Muscle of back (tissue), 3 donors: ENCODE measurements at regions not wholly inside any gene's neighbourhood (a gene's known extent, or its start where the extent isn't known, plus 50 kb on each side); places are given as distances from the start of the nearest gene placed in this dataset.
"Not testable (repeated sequence)": the region's sequence is repeated elsewhere in the genome, so short reads cannot be mapped to it uniquely, and the experiment has no call there.

Experiments
- DNase-seq, 3 donors: peaks; one replicate each; pipeline versions ENCODE4 v3.0.0 to v3.0.0-alpha.2; 2013

DNA sequence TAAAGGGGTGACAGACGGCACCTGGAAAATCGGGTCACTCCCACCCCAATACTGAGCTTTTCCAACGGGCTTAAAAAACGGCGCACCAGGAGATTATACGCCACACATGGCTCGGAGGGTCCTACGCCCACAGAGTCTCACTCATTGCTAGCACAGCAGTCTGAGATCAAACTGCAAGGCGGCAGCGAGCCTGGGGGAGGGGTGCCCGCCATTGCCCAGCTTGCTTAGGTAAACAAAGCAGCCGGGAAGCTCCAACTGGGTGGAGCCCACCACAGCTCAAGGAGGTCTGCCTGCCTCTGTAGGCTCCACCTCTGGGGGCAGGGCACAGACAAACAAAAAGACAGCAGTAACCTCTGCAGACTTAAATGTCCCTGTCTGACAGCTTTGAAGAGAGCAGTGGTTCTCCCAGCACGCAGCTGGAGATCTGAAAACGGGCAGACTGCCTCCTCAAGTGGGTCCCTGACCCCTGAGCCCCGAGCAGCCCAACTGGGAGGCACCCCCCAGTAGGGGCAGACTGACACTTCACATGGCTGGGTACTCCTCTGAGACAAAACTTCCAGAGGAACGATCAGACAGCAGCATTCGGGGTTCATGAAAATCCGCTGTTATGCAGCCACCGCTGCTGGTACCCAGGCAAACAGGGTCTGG, 162.8 kb upstream of the GJE1 start:
- DNase-seq = not testable (repeated sequence)

GRCh38 chr6:141969201-141969600, 163.5 kb upstream of the GJE1 start:
- DNase-seq = no peak

DNA sequence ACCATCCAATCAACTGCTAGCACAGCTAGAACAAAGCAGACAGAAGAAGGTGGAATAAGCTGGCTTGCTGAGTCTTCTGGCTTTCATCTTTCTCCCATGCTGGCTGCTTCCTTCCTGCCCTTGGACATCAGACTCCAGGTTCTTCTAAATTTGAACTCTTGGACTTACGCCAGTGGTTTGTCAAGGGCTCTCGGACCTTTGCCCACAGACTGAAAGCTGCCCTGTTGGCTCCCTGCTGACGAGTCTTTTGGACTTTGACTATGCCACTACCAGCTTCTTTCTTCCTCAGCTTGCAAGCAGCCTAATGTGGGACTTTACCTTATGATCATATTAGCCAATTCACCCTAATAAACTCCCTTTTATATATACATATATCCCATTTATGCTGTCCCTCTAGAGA, 164.1 kb upstream of the GJE1 start:
- no peak for DNase-seq

DNA sequence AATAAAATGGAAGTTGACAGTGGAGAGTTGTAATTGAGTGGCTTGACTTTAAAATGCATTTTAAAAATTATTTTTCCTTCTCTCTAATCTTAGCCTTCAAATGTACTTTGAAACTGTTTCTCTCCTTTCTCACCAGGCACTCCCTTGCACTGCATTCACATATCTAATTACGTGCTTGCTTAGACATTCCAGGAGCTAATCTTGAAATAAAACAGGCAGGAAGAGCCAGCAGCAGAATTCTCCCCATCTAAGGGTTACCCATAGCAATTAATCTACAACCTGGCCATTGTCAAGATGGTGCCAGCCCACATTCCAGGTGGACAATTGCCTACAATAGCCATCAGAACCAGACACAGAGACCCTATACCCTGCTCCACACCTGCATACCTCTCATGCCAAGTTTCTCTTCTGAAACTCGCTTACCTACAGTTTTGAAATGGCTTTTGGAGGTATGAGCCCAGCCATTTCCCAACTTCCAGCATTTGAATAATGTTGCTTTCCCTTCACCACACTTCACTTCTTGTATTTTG, 167.6 kb upstream of the GJE1 start:
- DNase-seq = no peak

- DNase-seq = no peak
Measured at GRCh38 chr6:141963543-141964295, 169.0 kb upstream of the GJE1 start.

DNA sequence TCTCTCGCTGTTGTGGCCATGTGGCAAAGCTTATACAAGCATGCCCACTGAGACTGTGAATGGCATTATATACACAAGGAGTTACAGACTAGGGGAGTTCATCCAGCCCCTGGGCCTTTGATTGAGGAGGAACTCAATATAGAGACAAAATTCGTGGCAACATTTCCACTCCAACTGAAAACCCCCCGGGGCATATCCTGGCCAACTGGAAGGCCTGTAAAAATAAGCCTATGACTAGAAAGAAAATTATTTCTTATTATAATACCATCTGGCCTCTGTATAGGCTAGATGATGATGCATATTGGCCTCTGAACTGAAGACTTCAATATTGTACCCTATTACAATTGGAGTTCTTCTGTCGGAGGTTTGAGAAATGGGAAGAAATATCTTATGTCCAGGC, 175.5 kb upstream of the GJE1 start:
- peak in 1 of 3 donors; percentile 4 for DNase-seq

DNA sequence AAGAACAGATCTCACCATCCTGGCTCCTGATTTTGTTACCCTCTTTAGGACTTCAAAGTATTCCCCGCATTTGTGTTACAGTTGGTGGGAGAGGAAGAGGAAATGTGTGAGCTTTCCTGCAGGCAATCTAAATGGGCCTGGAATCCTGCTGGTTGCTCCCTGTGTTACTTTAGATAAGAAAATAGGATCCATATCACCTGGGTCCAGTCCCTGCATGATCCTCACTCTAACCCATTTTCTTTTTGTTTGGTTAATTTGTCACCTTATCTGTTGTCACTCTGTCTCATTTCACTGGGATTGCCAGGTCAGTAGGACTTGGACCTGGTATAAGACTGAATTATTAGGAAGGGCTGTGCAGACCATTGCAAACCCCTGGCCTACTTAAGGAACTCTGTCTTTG, 175.9 kb upstream of the GJE1 start:
- no peak for DNase-seq

DNA sequence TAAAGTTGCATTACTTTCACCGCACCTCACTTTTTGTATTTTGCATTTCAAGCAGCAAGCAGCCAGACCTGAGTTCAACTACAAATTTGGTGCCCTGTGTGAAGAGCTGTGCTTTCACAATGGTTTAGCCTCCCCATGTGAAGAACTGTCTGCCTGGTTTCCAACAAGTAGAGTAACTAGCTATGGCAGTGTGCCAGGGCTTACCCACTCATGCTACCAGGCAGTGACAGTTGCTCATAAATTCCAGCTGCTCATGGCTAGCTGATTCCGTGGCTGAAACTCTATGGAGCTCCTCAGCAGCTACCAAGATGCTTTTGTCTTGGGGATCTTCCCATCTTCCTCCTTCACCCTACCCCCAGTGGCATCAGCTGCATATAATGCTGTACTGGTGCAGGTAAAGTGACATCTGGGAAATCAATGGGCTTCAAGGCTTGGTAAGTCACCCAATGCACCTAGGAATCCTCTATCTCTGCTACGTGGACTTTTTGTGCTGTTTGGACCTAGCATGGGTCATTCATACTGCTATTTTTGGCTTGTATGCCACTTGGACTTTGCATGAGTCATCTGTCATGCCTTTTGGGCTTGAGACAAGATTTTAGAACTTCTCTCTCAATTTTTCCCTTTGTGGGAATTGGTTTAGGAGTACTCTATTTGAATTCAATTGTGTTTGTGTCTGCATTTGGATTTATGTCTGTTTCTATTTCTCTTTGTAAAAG, 176.5 kb upstream of the GJE1 start:
- DNase-seq = peak in 1 of 3 donors; percentile 3

GRCh38 chr6:141953072-141953471, 179.7 kb upstream of the GJE1 start:
- no peak for DNase-seq

DNA sequence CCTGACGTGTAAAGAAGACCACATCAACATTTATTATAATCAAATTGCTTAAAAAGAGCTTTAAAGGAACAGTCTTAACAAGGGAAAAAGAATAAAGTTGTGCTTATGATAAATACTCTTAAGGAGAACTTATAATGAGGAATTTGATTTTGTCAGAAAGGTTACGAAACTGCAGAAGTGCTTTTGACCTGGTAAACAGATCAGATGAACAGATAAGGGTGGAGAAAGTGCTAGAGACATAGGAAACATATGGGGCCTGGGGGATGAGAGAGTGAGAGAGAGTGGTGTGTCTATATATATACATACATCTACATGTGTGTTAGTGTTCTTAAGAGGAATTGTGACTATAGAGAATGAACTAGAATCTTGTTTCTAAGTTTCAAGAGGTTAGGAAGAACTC, 186.2 kb upstream of the GJE1 start:
- DNase-seq = no peak

DNA sequence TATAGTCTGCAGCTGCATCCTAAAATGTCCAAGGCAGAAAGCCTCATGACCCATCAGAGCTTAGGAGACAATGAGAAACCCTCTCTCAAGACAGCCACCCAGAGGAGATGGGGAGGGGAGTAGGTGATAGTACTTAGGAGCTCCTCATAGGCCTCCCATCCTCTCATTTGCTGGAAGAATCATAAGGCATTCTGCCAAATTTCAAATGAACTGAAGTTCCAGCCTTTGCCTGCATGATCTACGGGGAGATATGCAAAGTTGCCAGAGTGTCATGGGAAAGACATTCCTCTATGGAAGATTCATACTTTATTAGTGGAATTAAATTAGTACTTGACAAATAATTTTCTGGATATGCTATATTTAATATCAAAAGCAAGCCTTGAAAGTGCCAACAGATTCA, 194.1 kb upstream of the GJE1 start:
- peak in 1 of 3 donors; percentile 2 for DNase-seq

GRCh38 chr6:141932685-141933084, 200.0 kb upstream of the GJE1 start:
- DNase-seq = no peak

DNA sequence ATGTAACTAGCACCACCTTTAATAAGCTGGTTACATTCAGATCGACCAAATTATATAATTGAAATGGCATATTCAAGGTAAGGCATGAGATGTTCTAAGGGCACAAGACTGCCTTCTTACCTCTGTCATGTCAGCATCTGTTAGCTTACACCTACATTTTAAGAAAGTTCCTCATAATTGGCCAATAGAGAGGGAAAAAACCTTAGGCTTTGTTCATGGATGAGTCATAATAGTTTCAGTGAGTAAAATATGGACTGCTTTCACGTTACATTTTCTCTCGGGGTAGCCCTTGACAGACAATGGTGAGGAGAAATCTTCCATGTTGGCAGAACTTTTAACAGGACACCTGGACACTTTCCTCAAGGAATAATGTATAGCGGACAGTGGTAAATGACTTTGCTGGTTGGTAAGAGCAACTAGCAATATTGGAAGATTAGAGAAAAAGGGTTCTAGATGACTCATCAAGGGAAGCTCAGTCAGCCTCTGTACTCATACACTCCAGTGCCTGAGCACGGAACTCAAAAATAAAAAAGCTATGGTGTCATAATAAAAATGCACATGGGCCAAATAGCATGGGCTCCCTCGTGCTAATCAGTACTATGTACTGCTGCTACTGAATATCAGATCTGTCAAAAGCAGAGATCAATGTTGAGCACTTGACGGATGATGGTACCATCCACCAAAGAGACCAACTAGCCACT, 206.4 kb upstream of the GJE1 start:
- DNase-seq = not testable (repeated sequence)

DNA sequence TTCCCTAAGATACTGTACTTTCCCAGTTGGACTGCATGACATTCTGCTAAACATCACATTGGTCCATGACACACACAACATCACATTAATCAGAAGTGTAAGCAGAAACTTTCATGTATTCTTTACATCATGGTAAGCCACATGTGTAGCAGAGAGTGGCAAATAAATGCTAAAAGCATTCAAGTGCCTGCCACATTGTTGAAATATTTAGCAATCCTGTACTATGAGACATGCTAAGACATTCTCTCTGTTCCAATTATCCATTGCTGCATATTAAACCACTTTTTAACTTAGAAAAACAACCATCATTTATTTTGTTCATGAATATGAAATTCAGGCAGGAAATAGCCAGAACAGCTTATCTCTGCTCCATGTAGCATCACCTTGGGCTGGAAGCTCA, 207.7 kb upstream of the GJE1 start:
- no peak for DNase-seq

DNA sequence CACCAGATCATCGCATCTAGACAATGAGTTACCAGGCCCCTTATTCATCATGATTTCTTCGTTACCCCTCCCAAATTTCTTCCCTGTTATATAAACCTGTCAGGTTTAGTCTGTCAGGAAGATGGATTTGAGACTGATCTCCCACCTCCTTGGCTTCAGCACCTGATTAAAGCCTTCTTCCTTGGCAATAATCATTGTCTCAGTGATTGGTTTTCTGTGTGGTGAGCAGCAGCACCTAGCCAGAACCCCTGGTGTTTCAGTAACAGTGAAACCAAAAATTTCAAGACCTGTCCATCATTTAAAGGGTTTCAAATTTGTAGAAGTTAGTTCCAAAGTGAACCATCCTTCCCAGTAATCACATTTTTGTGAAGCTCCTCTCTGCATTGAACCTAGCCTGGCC, 209.8 kb upstream of the GJE1 start:
- DNase-seq = no peak

- DNase-seq = not testable (repeated sequence)
Measured at GRCh38 chr6:141916682-141917505, 215.8 kb upstream of the GJE1 start.

- DNase-seq = no peak
Measured at GRCh38 chr6:141914646-141915045, 218.1 kb upstream of the GJE1 start.

DNA sequence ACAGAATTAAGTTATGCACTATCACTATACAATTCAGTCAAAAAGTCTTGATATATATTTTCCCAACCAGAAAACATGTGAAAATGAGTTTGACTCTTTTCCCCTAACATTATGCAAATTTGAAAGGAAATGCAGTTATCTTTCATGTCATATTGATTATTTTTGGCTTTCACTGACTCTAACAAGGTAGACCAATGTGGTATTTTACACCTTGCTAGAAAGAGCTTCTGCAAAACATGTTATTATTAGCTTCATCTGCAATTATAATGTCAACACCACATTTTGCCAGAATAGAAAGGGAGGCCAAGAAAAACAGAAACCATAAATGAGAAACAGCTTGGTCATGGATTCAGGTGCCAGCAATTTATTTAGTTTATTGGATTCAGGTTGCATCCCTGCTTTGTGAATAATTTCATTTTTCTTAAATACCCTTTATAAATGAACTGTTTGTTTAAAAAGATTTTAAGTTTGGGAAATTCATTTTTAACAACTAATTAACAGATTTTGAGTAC, 226.1 kb upstream of the GJE1 start:
- DNase-seq = no peak

DNA sequence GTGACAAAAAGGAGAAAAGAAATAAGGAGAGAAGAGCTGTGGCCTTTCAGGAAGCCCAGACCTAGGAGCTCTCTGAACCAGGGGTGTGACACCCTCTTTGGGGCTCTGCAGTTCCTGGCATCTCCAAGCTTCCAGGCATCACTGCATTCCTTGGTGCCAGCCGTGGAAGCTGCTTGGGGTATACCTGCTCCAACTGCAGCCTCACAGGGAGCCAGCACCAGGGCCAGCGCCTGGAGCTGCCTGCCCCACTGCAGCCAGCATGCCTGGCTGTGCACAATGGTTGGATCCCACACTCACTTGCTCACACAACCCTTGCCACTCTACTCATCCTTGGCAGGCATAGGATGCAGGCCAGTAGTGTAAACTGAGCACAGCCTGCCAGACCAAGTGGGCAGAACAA, 242.1 kb upstream of the GJE1 start:
- no peak for DNase-seq

DNA sequence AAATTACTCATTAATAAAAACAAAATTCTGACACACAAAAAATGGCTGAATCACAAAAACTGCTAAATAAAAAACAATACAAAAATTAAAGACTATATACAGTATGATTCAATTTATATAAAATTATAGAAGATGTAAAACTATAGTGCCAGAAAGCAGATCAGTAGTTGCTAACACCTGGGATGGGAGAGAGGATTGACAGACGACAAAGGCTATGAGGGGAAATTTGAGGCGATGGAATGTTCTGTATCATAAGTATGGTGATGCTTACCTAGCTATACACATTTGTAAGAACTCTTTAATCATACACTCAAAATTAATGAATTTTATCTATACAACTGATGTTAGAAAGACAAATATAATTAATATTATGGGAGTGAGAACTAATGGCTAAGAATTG, 247.9 kb upstream of the GJE1 start:
- no peak for DNase-seq

- no peak for DNase-seq
Measured at GRCh38 chr6:141878686-141879085, 254.0 kb upstream of the GJE1 start.
